ENCODE measurements at regions not wholly inside any gene's neighbourhood (a gene's known extent, or its start where the extent isn't known, plus 50 kb on each side); places are given as distances from the start of the nearest gene placed in this dataset.

DNA sequence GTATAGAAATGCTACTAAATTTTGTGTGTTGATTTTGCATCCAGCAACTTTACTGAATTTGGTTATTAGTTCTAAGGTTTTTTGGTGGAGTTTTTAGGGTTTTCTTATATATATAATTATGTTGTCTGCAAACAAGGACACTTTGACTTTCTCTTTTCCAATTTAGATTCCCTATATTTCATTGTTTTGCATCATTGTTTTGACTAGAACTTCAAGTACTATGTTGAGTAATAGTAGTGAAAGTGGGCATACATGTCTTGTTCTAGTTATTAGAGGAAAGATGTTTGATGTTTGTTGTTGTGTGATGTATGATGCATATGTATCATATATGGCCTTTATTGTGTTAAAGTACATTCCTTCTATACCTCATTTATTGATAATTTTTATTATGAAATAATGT lies 362.3 kb upstream of the PRR16 start:
- H3K4me2 ChIP-seq (ENCODE audit: insufficient read depth, low read length): no peak overlapping the region
- H4K20me1 ChIP-seq (ENCODE audit: insufficient read depth, low read length): no peaks in the 10 kb centered on the region
- no peak for DNase-seq (ENCODE audit: insufficient read length, low spot score, missing footprints)
- H3K36me3 ChIP-seq (ENCODE audit: insufficient read depth, low read length): no peaks in the 10 kb centered on the region
- no peaks in the 10 kb centered on the region for H3K79me2 ChIP-seq (ENCODE audit: insufficient read depth, low read length)
- H3K4me1 ChIP-seq (ENCODE audit: insufficient read depth, low read length): no peaks in the 10 kb centered on the region
- H3K27me3 ChIP-seq (ENCODE audit: insufficient read depth, low read length): no peaks in the 10 kb centered on the region
- H2AFZ ChIP-seq (ENCODE audit: low read length): no peak overlapping the region
- H3K4me3 ChIP-seq (ENCODE audit: insufficient read depth, low read length): no peak overlapping the region
- TF ChIP-seq, protein P1, sequence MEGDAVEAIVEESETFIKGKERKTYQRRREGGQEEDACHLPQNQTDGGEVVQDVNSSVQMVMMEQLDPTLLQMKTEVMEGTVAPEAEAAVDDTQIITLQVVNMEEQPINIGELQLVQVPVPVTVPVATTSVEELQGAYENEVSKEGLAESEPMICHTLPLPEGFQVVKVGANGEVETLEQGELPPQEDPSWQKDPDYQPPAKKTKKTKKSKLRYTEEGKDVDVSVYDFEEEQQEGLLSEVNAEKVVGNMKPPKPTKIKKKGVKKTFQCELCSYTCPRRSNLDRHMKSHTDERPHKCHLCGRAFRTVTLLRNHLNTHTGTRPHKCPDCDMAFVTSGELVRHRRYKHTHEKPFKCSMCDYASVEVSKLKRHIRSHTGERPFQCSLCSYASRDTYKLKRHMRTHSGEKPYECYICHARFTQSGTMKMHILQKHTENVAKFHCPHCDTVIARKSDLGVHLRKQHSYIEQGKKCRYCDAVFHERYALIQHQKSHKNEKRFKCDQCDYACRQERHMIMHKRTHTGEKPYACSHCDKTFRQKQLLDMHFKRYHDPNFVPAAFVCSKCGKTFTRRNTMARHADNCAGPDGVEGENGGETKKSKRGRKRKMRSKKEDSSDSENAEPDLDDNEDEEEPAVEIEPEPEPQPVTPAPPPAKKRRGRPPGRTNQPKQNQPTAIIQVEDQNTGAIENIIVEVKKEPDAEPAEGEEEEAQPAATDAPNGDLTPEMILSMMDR (IDR thresholded peaks at IDR 0.05; ENCODE audit: extremely low read depth, low read depth, low read length): no peak
- no peaks in the 10 kb centered on the region for H3K9me3 ChIP-seq (ENCODE audit: low read depth, low read length)
- no peak overlapping the region for H3K27ac ChIP-seq (ENCODE audit: low read depth, low read length)

DNA sequence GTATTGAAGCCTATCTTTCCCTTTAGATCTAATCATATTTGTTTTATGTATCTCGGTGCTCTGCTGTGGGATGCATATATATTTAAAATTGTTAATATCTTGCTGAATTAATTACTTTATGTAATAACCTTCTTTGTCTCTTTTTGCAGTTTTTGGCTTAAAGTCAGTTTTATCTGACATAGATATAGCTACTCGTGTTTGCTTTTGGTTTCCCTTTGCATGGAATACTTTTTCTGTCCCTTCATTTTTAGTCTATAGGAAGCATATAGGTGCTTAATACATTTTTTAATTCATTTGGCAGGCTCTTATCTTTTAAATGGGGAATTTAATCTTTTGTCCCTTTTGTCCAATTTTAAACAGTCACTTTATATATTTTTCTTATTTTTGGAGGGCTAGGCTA lies 360.6 kb upstream of the PRR16 start:
- H3K36me3 ChIP-seq (ENCODE audit: insufficient read depth, low read length): no peaks in the 10 kb centered on the region
- H4K20me1 ChIP-seq (ENCODE audit: insufficient read depth, low read length): no peaks in the 10 kb centered on the region
- no peaks in the 10 kb centered on the region for H3K27me3 ChIP-seq (ENCODE audit: insufficient read depth, low read length)
- H3K27ac ChIP-seq (ENCODE audit: low read depth, low read length): no peak overlapping the region
- H2AFZ ChIP-seq (ENCODE audit: low read length): no peak overlapping the region
- no peak overlapping the region for H3K4me3 ChIP-seq (ENCODE audit: insufficient read depth, low read length)
- no peaks in the 10 kb centered on the region for H3K79me2 ChIP-seq (ENCODE audit: insufficient read depth, low read length)
- no peak for DNase-seq (ENCODE audit: insufficient read length, low spot score, missing footprints)
- H3K4me2 ChIP-seq (ENCODE audit: insufficient read depth, low read length): peak overlapping the region; percentile 41
- TF ChIP-seq, protein P1 (IDR thresholded peaks at IDR 0.05; ENCODE audit: extremely low read depth, low read depth, low read length): no peak
- no peaks in the 10 kb centered on the region for H3K9me3 ChIP-seq (ENCODE audit: low read depth, low read length)
- H3K4me1 ChIP-seq (ENCODE audit: insufficient read depth, low read length): no peaks in the 10 kb centered on the region

DNA sequence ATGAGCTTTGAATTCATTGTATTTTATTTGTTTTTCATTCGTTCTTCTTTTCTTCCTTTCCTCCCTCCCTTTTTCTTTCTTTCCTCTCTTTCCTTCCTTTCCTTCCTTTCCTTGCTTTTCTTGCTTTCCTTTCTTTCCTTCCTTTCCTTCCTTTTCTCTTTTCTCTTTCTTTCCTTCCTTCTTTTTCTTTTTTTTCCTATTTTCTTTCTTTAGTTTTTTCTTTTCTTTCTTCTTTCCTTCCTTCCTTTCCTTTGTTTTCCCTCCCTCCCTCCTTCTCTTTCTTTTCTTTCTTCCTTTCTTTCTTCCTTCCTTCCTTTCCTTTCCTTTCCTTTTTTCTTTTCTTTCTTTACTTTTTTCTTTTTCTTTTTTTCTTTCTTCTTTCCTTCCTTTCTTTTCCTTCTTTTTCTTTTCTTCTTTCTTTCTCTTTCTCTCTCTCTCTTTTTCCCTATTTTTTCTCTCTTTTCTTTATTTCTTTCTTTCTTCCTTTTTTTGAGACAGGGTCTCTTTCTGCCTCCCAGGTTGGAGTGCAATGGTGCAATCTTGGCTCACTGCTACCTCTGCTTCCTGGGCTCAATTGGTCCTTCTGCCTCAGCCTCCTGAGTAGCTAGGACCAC lies 357.1 kb upstream of the PRR16 start:
- H3K79me2 ChIP-seq (ENCODE audit: insufficient read depth, low read length): no peaks in the 10 kb centered on the region
- TF ChIP-seq, protein P1 (IDR thresholded peaks at IDR 0.05; ENCODE audit: extremely low read depth, low read depth, low read length): no peak
- no peaks in the 10 kb centered on the region for H3K36me3 ChIP-seq (ENCODE audit: insufficient read depth, low read length)
- no peak overlapping the region for H3K4me3 ChIP-seq (ENCODE audit: insufficient read depth, low read length)
- DNase-seq (ENCODE audit: insufficient read length, low spot score, missing footprints): no peak
- no peaks in the 10 kb centered on the region for H3K9me3 ChIP-seq (ENCODE audit: low read depth, low read length)
- no peak overlapping the region for H2AFZ ChIP-seq (ENCODE audit: low read length)
- H3K27me3 ChIP-seq (ENCODE audit: insufficient read depth, low read length): no peaks in the 10 kb centered on the region
- peaks cover 2% of the 10 kb centered on the region for H3K4me1 ChIP-seq (ENCODE audit: insufficient read depth, low read length)
- no peaks in the 10 kb centered on the region for H4K20me1 ChIP-seq (ENCODE audit: insufficient read depth, low read length)
- no peak overlapping the region for H3K4me2 ChIP-seq (ENCODE audit: insufficient read depth, low read length)
- H3K27ac ChIP-seq (ENCODE audit: low read depth, low read length): no peak overlapping the region

DNA sequence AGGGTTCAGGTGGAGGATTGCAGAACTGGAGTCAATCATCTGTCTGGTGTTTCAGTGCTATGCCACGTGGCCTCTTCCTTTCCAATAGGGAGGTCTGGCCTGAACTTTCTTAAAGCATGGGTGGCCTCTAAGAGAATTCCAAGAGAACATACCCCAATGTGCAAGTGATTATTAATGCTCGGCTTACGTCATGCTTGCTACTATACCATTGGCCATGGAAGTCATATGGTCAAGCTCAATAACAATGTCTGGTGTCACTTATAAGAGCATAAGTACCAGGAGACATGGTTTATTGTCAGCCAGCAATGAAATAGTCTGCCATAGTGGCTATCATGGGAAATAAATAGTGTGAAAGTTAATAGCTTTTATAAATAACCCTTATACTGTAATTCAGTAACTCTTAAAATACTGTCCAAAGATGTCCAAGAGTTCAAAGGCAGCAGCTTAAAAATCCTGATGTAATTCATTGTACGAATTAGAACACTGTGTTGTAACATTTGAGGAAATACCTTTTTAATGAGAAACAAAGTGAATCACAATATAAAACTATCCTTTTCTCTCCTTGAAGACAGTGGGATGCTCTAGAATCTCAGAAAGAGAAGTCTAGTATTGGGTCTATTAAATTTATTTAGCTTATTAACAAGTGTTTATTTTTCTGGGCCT lies 355.4 kb upstream of the PRR16 start:
- no peak overlapping the region for H2AFZ ChIP-seq (ENCODE audit: low read length)

More for the DNA sequence above, 355.4 kb upstream of the PRR16 start:
- no peaks in the 10 kb centered on the region for H4K20me1 ChIP-seq (ENCODE audit: insufficient read depth, low read length)
- H3K79me2 ChIP-seq (ENCODE audit: insufficient read depth, low read length): no peaks in the 10 kb centered on the region
- H3K4me1 ChIP-seq (ENCODE audit: insufficient read depth, low read length): peaks cover 2% of the 10 kb centered on the region
- H3K9me3 ChIP-seq (ENCODE audit: low read depth, low read length): no peaks in the 10 kb centered on the region
- DNase-seq (ENCODE audit: insufficient read length, low spot score, missing footprints): peak; percentile 29
- H3K36me3 ChIP-seq (ENCODE audit: insufficient read depth, low read length): no peaks in the 10 kb centered on the region
- TF ChIP-seq, protein P1 (IDR thresholded peaks at IDR 0.05; ENCODE audit: extremely low read depth, low read depth, low read length): no peak
- H3K4me2 ChIP-seq (ENCODE audit: insufficient read depth, low read length): no peak overlapping the region
- no peaks in the 10 kb centered on the region for H3K27me3 ChIP-seq (ENCODE audit: insufficient read depth, low read length)
- no peak overlapping the region for H3K4me3 ChIP-seq (ENCODE audit: insufficient read depth, low read length)
- H3K27ac ChIP-seq (ENCODE audit: low read depth, low read length): no peak overlapping the region
